ENCODE measurements at regions not wholly inside any gene's neighbourhood (a gene's known extent, or its start where the extent isn't known, plus 50 kb on each side); places are given as distances from the start of the nearest gene placed in this dataset.
A peak's percentile ranks its signal among the peaks of the same experiment; 100 is the strongest.

- Histone ChIP-seq H3K36me3 (ENCODE audit: control insufficient read depth, insufficient read depth, low read length) (no peaks in the 10 kb centered on the region), H3K4me1 (ENCODE audit: control insufficient read depth, extremely low read depth, insufficient read depth, low read length) (no peaks in the 10 kb centered on the region), H3K27me3 (ENCODE audit: control insufficient read depth, insufficient read depth, low read length) (peaks cover 2% of the 10 kb centered on the region), H4K20me1 (ENCODE audit: control insufficient read depth, extremely low read depth, insufficient read depth, low read length) (no peaks in the 10 kb centered on the region), H3K9ac (ENCODE audit: insufficient read depth, low read length) (no peak overlapping the region), H3K4me3 (replicated peaks in 1 of 4; ENCODE audit: control extremely low read depth in 1 of 4, insufficient read depth in 1 of 4, low read depth in 3 of 4, low read length in 4 of 4) (no peak overlapping the region), H3K9me3 (ENCODE audit: control insufficient read depth, insufficient read depth, low read depth, low read length) (no peaks in the 10 kb centered on the region), H3K4me2 (ENCODE audit: extremely low read depth, insufficient read depth, low read length) (no peak overlapping the region), H3K79me2 (ENCODE audit: control insufficient read depth, insufficient read depth, low read length) (no peaks in the 10 kb centered on the region), H3K27ac (ENCODE audit: insufficient read depth, low read length) (no peak overlapping the region), H2AFZ (ENCODE audit: low read length) (no peak overlapping the region)
- TF ChIP-seq, protein P1, sequence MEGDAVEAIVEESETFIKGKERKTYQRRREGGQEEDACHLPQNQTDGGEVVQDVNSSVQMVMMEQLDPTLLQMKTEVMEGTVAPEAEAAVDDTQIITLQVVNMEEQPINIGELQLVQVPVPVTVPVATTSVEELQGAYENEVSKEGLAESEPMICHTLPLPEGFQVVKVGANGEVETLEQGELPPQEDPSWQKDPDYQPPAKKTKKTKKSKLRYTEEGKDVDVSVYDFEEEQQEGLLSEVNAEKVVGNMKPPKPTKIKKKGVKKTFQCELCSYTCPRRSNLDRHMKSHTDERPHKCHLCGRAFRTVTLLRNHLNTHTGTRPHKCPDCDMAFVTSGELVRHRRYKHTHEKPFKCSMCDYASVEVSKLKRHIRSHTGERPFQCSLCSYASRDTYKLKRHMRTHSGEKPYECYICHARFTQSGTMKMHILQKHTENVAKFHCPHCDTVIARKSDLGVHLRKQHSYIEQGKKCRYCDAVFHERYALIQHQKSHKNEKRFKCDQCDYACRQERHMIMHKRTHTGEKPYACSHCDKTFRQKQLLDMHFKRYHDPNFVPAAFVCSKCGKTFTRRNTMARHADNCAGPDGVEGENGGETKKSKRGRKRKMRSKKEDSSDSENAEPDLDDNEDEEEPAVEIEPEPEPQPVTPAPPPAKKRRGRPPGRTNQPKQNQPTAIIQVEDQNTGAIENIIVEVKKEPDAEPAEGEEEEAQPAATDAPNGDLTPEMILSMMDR (conservative IDR thresholded peaks at IDR 0.05 in 1 of 2, IDR thresholded peaks at IDR 0.05 in 1 of 2; ENCODE audit: low read depth in 1 of 2, low read length in 2 of 2) = no peak
- no peak for TF ChIP-seq EZH2 (IDR thresholded peaks at IDR 0.05; ENCODE audit: low read length, missing control alignments)
- DNase-seq (ENCODE audit: low read depth in 2 of 2) = no peak
These were observed 56.0 kb upstream of the DHX15 start for GRCh38 chr4:24640366-24640765.

- Histone ChIP-seq H3K4me3 (replicated peaks in 1 of 4; ENCODE audit: control extremely low read depth in 1 of 4, insufficient read depth in 1 of 4, low read depth in 3 of 4, low read length in 4 of 4) (no peak overlapping the region), H2AFZ (ENCODE audit: low read length) (no peak overlapping the region), H4K20me1 (ENCODE audit: control insufficient read depth, extremely low read depth, insufficient read depth, low read length) (no peaks in the 10 kb centered on the region), H3K9ac (ENCODE audit: insufficient read depth, low read length) (no peak overlapping the region), H3K36me3 (ENCODE audit: control insufficient read depth, insufficient read depth, low read length) (no peaks in the 10 kb centered on the region), H3K27ac (ENCODE audit: insufficient read depth, low read length) (no peak overlapping the region), H3K27me3 (ENCODE audit: control insufficient read depth, insufficient read depth, low read length) (peaks cover 2% of the 10 kb centered on the region), H3K4me2 (ENCODE audit: extremely low read depth, insufficient read depth, low read length) (no peak overlapping the region), H3K9me3 (ENCODE audit: control insufficient read depth, insufficient read depth, low read depth, low read length) (no peaks in the 10 kb centered on the region), H3K79me2 (ENCODE audit: control insufficient read depth, insufficient read depth, low read length) (no peaks in the 10 kb centered on the region), H3K4me1 (ENCODE audit: control insufficient read depth, extremely low read depth, insufficient read depth, low read length) (no peaks in the 10 kb centered on the region)
- DNase-seq (ENCODE audit: low read depth in 2 of 2) = peak; percentile 79 to 90
- TF ChIP-seq, protein P1 (conservative IDR thresholded peaks at IDR 0.05 in 1 of 2, IDR thresholded peaks at IDR 0.05 in 1 of 2; ENCODE audit: low read depth in 1 of 2, low read length in 2 of 2) = no peak
- no peak for TF ChIP-seq EZH2 (IDR thresholded peaks at IDR 0.05; ENCODE audit: low read length, missing control alignments)
These were observed 58.7 kb upstream of the DHX15 start for GRCh38 chr4:24642981-24643547.

DNA sequence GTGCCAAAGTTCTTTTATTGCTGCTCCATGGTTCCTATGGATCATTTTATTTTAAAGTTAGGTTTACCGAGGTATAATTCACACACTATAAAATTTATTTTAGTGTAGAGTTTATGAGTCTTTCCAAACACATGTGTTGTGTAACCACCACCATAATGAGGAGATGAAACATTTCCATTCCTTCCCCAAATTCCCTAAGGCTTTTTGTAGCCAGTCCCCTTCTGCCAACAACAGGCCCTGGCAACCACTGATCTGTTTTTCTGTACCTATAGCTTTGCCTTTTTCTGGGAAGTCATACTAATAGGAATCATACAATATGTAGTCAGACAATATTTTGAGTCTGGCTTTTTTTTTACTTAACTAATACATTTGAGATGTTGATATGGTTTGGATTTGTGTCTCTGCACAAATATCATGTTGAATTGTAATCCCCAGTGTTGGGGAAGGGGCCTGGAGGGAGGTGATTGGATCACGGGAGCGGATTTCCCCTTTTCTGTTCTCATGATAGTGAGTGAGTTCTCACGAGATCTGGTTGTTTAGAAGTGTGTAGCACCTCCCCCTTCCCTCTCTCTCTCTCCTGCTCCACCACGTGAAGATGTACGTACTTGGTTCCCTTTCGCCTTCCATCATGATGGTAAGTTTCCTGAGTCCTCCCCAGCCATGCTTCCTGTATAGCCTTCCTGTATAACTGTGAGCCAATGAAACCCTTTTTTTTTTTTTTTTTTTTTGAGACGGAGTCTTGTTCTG, 59.6 kb upstream of the DHX15 start:
- H3K4me2 ChIP-seq (ENCODE audit: extremely low read depth, insufficient read depth, low read length) = no peak overlapping the region
- H4K20me1 ChIP-seq (ENCODE audit: control insufficient read depth, extremely low read depth, insufficient read depth, low read length) = no peaks in the 10 kb centered on the region
- no peak overlapping the region for H3K27ac ChIP-seq (ENCODE audit: insufficient read depth, low read length)

More for the DNA sequence above, 59.6 kb upstream of the DHX15 start:
- Histone ChIP-seq H2AFZ (ENCODE audit: low read length) (no peak overlapping the region), H3K36me3 (ENCODE audit: control insufficient read depth, insufficient read depth, low read length) (no peaks in the 10 kb centered on the region), H3K4me3 (replicated peaks in 1 of 4; ENCODE audit: control extremely low read depth in 1 of 4, insufficient read depth in 1 of 4, low read depth in 3 of 4, low read length in 4 of 4) (no peak overlapping the region), H3K9ac (ENCODE audit: insufficient read depth, low read length) (no peak overlapping the region), H3K27me3 (ENCODE audit: control insufficient read depth, insufficient read depth, low read length) (peaks cover 2% of the 10 kb centered on the region), H3K79me2 (ENCODE audit: control insufficient read depth, insufficient read depth, low read length) (no peaks in the 10 kb centered on the region), H3K4me1 (ENCODE audit: control insufficient read depth, extremely low read depth, insufficient read depth, low read length) (no peaks in the 10 kb centered on the region), H3K9me3 (ENCODE audit: control insufficient read depth, insufficient read depth, low read depth, low read length) (no peaks in the 10 kb centered on the region)
- no peak for TF ChIP-seq EZH2 (IDR thresholded peaks at IDR 0.05; ENCODE audit: low read length, missing control alignments)
- TF ChIP-seq, protein P1 (conservative IDR thresholded peaks at IDR 0.05 in 1 of 2, IDR thresholded peaks at IDR 0.05 in 1 of 2; ENCODE audit: low read depth in 1 of 2, low read length in 2 of 2) = no peak
- DNase-seq (ENCODE audit: low read depth in 2 of 2) = peak in 1 of 2 donors; percentile 26
